Stimulated activated CD4-positive, alpha-beta T cell treated with anti-CD3 and anti-CD28 coated beads, Interleukin-15, amount 100 ng/mL, for 48 hours (primary cell): ENCODE measurements at regions not wholly inside any gene's neighbourhood (a gene's known extent, or its start where the extent isn't known, plus 50 kb on each side); places are given as distances from the start of the nearest gene placed in this dataset.
"Not testable (repeated sequence)": the region's sequence is repeated elsewhere in the genome, so short reads cannot be mapped to it uniquely, and the experiment has no call there.

Experiments
- DNase-seq, 2 donors: peaks; one replicate each; pipeline ENCODE4 v3.0.0-alpha.2; 2020; ENCODE audit warnings: low read depth in 2 of 2

DNA sequence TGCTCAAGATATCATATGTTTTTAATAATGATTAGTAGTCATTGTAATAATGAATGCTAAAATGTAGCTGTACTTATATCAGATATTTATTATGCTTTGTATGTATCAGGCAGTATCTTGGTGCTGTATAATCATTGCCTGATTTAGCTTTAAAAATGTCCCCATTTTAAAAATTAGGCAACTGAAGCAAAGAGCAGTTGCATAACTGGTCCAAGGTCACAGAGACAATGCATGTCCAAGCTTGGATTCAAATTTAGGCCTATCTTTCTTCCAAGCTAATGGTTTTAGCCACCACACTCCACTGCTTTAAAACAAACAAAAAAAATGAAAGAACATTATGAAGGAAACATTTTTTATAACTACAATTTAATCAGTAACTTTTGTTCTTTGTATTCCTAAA, 725.8 kb upstream of the RAG2 start:
- DNase-seq: no peak

DNA sequence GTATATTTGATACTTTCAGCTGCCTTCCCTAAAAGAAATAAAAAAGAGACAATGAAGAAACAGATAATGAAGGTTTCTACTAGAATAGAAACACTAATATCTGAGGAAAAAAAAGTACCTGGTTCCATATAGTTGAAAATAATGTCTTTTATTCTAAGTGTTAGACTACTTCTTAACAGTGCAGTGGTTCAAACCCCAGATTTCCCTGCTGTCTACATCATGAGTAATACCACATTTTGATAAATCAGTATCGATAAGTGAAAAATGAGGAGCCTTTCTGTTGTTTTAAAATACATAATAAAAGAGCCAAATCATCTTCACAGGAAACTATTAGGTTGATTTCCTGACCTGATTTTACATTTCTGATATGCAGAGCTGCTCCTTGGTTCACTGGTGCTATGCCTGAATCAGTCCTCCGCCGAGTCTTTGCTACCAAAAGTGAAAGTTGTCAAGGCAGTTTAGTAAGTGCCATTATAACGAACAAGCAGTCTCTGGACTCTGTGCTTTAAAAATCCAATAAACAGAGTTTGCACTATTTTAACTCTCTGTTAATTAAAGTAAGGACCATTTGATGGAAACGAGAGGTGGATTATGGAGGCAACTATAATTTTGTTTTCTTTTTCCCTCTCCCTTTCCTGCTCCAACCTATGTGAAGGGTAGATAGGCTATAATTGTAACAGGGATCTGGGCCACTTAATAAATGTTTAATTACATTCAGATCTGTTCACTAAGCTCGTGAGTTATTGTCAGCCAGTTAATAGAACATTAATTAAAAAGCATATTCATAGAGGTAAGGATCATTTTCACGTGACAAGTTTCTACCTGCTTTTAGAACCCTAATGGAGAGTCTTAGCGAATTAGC, 724.5 kb upstream of the RAG2 start:
- no peak for DNase-seq

DNA sequence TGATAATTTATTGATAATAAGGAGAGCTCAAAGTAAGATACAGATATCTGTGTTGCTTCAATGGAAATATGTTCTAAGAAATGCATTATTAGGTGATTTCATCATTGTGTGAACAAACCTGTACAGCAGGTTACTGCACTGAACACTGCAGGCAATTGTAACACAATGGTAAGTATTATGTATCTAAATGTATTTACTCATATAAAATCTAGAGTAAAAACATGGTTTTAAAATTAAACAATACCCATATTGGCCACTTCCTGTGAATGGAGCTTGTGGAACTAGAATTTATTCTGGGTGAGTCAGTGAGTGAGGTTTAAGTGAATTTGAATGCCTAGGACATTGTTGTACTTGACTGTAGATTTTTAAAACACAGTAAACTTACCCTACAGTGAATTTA, 722.9 kb upstream of the RAG2 start:
- DNase-seq: no peak

DNA sequence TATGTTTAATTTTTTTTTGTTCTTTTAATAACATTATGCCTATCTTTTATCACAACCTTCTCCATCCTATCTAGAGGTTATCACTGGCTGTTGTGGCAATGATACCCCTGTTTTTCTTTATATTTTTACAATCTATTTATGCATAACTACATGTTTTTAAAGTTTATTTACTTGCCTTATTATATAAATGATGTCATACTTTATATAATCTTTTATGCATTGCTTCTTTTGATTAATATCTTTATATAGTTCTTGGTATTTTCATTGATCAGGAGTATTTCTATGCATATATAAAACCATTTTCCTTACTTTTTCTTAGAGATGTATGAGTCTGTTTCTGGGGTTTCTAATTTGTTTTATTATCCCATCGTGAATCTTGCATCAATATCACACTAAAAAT, 719.8 kb upstream of the RAG2 start:
- DNase-seq: no peak

DNA sequence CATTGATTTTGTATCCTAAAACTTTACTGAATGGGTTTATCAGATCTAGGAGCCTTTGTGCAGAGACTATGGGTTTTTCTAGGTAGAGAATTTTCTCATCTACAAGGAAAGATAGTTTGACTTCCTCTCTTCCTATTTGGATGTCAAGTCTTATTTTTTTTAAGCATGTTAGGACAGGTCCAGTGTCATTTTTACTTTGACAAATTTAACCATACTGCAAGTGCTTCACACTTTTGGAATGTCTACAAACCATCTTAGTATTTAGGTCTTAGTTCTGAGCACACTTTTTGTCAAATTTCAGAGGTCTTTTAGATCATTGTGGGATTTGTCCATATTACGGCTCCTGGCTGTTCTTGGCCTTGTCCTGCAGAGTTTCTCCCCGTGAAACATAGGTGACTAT, 715.2 kb upstream of the RAG2 start:
- DNase-seq: no peak

DNA sequence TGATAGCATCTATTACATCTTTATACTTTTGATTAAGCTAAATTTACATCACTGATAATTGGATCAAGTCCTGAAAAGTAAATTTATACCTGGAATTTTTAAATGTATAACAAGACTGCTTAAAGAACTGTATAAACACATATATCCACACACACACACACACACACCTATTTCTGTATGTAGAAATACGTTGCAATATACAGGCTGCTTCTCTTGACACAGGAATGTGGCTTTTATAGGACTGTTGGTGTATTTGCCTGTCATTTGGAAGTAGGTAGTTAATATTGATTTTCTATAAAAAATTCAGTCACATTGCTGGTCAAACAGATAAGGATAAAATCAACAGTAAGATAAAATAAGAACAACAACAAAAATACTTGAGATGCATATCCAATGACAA, 708.5 kb upstream of the RAG2 start:
- no peak for DNase-seq

DNA sequence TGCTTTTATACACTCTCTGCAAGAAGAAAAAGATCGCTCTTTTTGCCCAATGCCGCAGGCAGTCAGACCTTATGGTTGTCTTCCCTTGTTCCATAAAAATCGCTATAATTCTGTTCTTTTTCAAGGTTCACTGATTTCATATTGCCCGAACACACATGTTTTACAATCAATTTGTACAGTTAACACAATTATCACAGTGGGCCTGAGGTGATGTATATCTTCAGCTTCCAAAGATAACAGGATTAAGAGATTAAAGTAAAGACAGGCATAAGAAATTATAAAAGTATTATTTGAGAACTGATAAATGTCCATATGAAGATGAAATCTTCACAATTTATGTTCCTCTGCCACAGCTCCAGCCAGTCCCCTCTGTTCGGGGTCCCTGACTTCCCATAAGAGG, 703.4 kb upstream of the RAG2 start:
- DNase-seq: not testable (repeated sequence)

DNA sequence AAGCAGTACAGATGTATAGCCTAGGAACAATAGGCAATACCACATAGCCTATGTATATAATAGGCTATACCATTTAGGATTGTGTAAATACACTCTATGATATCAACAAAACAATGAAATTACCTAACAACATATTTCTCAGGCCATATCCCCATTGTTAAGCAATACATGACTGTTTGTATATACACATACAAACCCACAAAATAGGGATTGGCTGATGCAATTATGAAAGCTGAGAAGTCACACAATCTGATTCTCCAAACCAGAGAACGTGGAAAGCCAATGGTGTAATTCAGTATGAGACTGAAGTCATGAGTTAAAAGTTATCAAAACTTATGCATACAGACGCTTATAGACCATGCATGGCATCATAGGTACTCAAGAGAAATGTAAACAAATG, 700.1 kb upstream of the RAG2 start:
- DNase-seq: no peak

DNA sequence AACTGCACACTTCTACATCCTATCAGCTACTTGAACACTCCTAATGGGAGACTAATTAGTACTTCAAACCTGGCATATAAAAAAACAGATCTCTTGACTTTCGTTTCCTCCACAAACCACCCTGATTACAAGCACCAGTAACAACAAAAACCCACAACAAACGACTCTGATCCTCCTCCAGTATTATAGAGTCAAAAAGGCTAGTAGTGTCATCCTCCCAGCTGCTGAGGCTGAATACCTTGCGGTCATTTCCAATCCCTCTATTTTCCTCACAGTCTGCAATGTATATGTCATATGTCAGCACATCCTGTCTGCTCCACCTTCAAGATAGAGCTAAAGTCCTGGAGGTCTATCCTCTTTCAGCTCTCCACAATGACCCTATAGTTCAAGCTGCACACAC, 688.9 kb upstream of the RAG2 start:
- no peak for DNase-seq

DNA sequence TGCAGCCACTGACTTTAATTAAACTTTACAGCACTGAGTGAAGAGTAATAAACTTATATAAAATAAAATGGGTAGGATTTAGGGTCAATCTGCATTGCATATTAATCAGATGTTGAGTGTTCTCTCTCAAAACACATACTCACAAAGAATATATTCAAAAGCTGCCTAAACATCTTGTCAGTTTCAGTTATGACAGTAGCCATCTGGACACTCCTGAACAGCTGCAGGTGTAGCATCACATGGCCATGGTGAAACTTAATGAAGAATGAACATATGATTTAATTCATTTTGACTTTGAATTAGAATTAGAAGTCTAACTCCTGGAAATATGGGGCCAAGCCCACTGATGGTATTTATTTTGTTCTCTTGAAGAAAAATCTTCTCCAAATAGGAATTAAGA, 684.3 kb upstream of the RAG2 start:
- no peak for DNase-seq

DNA sequence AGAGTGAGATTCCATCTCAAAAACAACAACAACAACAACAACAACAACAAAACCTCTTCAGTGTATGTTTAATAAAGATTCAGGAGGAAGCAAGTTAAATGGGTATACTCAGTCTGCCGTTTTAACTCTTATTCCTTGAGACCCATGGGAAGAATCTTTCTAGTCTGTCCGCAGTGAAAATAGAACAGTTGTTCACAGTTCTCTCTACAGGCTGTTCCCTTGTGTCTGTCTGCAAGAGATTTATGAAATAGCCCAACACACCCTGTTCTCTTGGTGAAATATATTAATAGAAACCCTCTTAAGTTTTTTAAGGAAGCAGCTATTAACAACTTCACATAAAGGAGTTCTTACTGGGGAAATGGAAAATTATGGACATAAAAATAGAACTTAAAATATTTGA, 682.2 kb upstream of the RAG2 start:
- DNase-seq: no peak

DNA sequence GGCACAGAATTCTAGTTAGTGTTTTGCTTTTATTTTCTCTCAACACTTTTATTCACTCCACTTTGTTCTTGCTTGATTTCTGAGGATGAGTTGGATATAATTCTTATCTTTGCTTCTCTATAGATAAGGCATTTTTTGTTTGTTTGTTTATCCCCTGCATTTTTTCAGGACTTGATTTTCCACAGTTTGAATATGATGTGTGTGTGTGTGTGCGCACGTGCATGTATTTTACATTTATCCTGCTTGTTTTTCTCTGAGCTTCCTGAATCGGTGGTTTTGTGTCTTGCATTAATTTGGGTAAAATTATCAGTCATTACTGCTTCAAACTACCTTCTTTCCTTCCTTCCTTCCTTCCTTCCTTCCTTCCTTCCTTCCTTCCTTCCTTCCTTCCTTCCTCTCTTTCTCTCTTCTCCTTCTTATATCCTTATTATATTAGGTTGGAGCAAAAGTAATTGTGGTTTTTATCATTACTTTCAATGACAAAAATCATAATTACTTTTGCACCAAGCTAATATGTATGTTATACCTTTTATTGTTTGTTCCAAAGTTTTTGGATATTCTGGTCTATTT, 679.9 kb upstream of the RAG2 start:
- DNase-seq: no peak

DNA sequence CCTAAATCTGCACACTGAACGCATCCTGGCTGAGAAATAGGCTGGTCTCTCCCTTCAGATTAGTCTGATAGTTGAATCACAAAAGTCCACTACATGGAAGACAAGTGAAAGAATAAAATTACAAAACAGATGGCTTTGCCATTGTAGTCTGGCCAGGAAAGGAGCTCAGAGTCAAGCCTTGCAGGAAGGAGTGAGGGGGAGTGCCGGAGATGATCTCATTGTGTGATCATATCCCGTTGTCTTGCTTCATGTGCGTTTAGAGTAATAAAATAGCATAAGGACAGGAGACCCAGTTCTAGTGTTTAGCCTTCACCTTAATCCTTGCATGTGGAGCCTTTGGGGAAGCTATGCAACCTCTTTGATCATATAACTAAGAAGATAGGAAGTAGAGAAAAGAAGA, 666.7 kb upstream of the RAG2 start:
- no peak for DNase-seq

DNA sequence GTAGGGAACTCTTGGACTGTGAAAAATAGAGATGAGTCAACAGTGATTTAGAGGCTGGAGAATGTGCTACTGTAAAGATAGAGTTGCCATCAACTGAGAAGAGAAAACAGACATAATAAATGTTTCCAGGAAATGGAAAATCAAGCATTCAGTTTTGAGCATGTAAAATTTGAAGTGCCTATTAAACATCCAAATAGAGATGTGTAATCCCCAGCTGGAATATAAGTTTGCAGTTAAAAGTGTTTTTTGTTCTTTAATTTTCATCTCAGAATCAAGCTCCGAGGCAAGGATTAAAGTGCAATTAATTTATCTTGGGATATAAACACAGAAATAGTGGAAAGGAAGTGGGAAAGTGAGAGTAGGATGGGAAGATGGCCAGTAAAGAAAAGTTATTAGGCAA, 666.0 kb upstream of the RAG2 start:
- DNase-seq: no peak

DNA sequence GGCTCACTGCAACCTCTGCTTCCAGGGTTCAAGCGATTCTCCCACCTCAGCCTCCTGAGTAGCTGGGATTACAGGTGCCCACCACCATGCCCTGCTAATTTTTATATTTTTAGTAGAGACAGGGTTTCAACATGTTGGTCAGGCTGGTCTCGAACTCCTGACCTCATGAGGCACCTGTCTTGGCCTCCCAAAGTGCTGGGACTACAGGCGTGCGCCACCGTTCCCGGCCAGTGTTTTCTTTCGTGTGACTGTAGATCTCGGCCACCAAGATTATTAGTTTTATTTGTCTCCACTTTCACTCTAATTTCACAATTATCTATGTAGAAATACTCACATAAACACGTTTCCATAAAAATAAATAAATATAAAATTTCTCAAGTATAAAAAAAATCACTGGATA, 665.4 kb upstream of the RAG2 start:
- DNase-seq: not testable (repeated sequence)

DNA sequence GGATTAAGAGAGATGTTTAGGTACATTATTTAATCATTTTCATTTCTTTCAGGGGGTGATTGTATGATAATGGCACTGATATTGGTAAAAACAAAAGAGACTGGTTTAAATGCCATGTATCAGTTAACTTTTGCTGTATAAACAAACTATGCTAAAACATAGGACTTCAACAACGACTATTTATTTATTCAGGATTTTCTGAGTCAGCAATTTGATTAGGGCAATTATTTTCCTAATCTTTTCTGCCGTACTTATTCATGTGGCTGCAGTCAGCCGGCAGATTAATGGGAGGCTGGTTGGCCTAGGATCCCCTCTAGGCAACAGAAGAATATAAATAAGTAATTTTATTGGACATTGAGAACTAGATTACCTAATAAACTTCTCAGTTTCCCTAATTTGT, 661.7 kb upstream of the RAG2 start:
- no peak for DNase-seq

DNA sequence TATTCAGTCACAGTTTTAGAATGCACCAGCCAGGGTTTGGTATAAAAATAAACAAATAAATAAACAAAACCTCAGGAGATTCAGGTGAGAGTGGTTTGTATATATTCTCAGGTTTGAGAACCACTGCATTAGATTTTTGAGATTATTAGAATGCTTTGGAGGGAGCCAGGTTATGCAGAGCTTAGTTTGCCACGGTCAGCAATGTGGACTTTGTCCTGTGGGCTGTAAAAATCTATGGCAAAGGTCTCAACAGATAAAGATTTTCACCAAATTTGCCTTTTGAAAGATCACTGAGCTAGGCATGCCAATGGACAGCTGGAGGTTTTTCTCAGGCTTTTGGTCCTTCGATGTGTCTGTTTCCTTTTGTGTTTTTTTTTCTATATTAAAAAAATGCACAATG, 650.1 kb upstream of the RAG2 start:
- DNase-seq: no peak

DNA sequence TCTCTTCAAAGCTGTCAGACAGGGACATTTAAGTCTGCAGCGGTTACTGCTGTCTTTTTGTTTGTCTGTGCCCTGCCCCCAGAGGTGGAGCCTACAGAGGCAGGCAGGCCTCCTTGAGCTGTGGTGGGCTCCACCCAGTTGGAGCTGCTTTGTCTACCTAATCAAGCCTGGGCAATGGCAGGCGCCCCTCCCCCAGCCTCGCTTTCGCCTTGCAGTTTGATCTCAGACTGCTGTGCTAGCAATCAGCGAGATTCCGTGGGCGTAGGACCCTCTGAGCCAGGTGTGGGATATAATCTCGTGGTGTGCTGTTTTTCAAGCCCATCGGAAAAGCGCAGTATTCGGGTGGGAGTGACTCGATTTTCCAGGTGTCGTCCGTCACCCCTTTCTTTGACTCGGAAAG, 648.1 kb upstream of the RAG2 start:
- DNase-seq: not testable (repeated sequence)

DNA sequence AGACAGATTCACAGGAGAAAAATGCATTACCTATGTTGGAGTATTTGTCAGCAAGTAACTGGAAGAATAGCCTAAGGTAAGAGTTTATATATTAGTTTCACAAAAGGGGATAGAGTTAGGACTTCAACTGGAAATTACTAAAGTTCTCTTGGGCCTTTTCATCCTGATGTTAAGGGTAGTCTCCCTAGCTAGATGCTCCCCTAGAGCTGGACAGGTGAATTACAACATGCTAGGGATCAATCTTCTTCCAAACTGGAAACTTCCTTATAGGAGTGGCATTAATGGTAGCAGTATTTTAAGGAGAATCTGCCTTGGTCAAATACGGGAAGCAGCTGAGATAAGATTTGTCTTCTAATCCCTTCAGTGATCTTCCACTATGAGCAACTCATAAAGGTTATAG, 632.8 kb upstream of the RAG2 start:
- no peak for DNase-seq

DNA sequence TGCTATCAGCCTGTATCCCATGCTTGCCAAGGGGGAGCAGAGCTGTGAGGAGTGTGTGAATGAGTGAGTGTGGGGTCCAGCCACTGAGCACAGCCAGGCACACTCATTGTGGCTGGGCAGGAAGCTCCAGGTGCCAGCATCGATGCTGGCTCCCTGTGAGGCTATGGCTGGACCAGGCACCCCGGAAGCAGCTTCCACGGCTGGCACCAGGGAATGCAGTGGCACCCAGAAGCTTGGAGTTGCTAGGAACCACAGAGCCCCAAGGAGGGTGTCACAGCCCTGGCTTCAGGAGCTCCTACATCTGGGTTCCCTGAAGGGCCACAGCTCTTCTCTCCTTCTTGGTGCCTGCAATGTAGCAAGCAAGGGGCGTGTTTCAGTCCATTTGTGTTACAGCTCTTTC, 625.9 kb upstream of the RAG2 start:
- no peak for DNase-seq

DNA sequence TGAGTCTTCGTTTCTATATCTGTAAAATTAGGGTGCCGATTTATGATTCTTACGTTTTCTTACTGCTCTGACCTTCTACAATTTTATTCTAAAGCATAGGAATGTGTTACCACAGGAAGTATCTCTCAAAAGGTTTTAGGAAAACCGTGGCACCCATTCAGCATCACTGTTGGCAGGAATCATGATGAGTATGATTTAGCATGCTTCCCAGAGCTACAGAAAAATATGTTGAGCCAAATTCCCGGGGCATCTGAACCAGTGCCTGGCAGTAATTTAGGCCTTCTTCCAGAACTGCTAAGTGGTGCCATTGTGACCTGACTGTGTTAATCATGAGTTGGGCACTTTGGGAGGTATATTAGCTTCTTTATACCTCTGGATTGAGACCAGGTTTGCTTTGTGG, 605.0 kb upstream of the RAG2 start:
- DNase-seq: no peak

DNA sequence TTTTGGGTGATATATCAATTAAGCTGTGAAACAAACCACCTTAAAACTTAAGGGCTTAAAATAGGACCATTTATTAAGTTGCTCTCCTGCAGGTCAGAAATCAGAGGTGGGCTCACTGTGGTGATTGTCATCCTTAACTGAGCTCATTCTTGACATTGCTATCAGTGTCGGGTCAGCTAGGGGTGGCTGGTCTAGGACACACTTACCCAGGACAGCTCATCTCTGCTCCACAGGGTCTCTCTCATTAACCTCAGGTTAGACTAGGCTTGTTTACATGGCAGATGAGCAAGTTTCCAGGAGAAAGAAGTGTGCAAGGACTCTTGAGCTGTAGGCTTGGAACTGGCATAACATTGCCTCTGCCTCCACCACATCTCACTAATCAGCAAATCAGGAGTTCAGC, 601.0 kb upstream of the RAG2 start:
- DNase-seq: no peak

DNA sequence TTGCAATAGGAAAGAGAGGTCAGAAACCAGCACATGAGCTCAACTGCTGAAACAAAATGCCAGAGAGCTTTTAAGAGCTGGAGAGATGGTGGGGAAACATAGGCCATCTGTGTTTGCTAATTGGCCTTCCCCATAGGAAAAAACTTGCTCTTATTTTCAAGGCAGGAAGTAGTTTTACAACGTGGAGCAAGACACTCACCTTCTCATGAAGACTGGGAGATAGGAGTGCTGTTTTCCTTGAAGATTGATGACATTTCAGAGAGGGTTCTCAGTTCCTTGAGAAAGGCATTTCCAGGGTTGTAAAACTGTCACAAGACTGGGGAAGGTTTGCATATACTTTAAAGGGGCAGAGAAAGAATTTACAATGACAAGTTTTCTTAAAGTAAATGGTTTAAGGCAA, 586.3 kb upstream of the RAG2 start:
- DNase-seq: no peak

DNA sequence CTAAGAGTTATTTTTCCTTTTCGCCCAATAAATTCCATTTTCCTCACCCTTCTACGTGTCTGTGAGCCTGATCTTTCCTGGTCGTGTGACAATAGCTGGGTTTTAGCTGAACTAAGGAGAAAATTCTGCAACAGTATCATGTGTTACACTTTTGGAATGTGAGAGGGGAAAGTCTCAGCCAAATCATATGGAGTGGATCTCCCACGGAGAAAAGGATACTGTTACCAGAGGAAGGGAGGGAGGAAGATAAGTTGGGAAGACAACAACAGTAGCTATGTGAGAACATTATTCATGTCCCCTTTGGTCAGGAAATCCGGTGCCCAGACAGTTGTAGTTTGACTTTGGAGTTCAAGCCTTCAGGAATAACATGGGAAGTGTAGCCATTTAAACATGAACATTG, 584.0 kb upstream of the RAG2 start:
- DNase-seq: no peak
